GM19395 (cell line): ENCODE measurements at regions not wholly inside any gene's neighbourhood (a gene's known extent, or its start where the extent isn't known, plus 50 kb on each side); places are given as distances from the start of the nearest gene placed in this dataset.

ENCODE experiments used
- ATAC-seq: cut with Tn5 transposase; IDR thresholded peaks from one replicate; pipeline ENCODE4 v1.9.1; 2021; ENCODE audit warnings: mild to moderate bottlenecking, moderate library complexity; ENCODE audit not compliant: unreplicated experiment

GRCh38 chr2:13067508-13067907, 350.8 kb downstream of the TRIB2 start:
- ATAC-seq = no peak

- no peak for ATAC-seq
Observed at GRCh38 chr2:13089971-13090370, 373.2 kb downstream of the TRIB2 start.

- no peak for ATAC-seq
Observed at GRCh38 chr2:13091455-13091854, 374.7 kb downstream of the TRIB2 start.

- ATAC-seq = no peak
Observed at GRCh38 chr2:13091861-13092378, 375.2 kb downstream of the TRIB2 start.

- no peak for ATAC-seq
Observed at GRCh38 chr2:13093416-13093991, 376.8 kb downstream of the TRIB2 start.

DNA sequence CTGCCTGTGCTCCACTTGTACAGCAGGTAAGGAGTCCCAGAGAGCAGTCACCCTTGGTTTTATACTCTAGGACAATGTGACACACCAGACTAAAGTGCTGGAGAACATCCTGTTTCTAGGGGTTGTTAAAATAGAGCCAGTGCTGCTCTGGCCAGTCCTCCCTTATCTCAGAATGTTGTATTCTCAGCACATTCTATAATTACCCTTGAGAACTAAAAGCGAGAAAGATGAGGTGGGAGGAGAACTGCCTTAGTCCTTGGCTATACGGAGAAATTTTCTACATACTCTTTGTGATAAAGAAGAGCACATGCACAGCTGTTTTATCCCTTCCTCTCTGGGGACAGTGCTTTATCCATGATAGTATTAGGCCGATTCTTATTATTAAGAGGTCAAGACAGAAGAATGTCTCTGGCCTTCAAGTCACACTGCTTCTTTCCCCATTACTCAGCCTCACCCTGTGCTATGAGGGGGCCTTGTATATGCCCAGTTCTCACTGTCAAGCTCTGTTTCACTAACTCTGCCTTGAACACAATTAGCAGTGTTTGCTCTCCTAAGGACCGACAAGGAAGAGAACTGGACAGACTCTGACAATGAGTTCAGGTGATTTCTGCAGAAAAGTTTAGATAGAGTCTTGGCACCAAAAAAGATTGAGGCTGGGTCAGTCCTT, 385.8 kb downstream of the TRIB2 start:
- no peak for ATAC-seq

GRCh38 chr2:13103151-13103550, 386.4 kb downstream of the TRIB2 start:
- ATAC-seq = no peak

DNA sequence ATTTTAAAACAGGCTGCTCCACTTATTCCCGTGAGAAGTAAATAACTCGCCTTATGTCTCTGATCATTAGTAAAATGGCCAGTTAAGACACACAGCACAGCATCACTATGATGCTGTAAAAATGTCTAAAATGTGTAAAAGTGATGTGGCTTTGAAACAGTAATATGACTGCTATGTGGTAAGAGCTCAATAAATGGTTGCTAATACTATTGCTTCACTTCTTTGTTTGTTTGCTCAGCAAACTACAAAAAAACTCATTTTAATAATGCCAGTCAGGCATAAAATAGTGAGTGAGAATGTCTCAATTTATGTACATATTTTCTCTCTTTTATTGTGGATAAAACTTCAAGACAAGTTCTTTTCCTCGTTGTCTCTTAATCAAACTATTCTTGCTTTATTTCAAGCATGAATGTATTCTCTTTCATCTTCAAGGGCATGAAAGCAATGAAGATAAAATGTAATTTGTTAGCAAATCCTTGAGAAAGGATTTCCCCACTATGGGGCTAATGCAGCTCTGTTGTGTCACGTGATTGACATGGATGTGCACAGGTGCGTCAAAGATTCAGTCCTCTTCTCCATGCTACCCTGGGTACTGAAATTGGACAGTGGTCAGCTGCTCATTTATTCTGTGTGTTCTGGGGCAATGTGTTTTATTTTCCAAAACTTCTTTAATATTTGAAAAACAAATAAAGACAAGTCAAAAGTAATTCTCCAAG, 387.2 kb downstream of the TRIB2 start:
- no peak for ATAC-seq

DNA sequence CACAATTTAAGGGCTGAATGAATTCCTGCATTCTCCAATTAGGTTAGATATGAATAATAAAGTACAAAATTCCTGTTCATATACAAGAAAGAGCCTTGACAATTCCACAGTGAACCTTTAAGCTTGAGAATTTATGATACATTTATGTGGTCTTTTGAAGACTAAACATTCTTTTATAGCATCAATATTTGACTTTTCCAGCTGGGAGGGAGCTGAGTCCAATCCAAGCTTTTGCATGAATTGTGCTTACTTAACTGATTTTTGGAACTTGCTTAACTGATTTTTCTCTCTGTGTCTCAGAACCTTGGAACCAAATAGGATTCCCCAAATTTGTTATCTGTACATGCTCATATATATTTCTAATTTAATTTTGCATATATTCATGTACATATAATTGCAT, 388.0 kb downstream of the TRIB2 start:
- ATAC-seq = no peak

DNA sequence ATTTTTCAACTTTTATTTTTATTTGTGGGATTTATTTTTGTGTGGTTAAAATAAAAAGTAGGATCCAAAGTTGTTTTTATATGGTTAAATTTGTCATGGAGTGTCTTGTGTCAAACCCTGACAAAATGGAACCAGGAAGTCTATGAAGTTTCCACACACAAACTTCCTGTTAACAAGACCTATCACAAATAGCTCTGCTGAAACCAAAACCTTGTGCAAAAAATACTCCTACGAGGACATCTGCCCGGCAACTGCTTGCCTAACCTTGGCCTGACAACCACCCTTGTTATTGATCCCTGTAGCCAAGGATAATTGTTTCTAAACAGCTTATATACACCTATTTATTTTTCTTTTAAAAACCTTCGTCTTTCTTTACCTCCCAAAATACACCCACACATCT, 389.6 kb downstream of the TRIB2 start:
- ATAC-seq = no peak

GRCh38 chr2:13109516-13109915, 392.8 kb downstream of the TRIB2 start:
- ATAC-seq = no peak

- no peak for ATAC-seq
Observed at GRCh38 chr2:13110825-13111224, 394.1 kb downstream of the TRIB2 start.

GRCh38 chr2:13113002-13113401, 396.3 kb downstream of the TRIB2 start:
- ATAC-seq = no peak

- ATAC-seq = no peak
Observed at GRCh38 chr2:13114391-13114790, 397.7 kb downstream of the TRIB2 start.

DNA sequence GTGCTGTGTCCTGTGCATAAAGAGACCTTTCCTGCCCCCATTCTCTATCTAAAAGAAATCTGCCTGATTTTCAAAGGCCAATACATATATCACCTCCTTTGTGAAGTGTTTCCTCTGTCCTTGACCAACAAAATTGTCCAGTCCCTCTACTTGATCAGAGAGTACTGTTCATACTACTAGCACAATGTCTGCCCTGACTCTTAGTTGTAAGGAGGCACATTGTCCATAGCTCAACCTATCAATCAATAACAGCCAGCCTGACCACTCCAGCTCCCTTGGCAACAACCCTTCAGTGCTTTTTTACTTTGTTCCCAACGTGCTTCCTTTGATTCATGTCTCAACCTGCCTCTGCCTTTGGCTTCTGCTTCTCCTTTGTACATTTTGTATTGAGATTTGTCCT, 398.9 kb downstream of the TRIB2 start:
- no peak for ATAC-seq

DNA sequence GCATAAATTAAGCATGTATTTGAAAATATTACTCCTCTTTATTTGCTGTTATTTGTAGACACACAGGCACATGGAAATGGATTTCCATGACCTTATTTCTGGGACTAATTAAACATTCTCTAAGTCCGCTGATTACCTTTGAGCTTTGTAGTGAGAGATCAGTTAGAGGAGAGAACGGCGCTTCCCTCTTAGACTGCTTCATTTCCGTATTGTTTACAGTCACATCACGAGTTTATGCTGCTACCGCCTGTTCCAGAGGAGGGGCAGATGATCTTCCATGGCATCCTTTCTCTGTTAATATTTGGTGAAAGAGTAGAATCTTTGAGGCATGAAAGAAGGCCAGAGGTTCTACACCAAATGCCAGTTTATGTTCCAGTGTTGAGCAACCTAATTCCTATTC, 404.4 kb downstream of the TRIB2 start:
- no peak for ATAC-seq

DNA sequence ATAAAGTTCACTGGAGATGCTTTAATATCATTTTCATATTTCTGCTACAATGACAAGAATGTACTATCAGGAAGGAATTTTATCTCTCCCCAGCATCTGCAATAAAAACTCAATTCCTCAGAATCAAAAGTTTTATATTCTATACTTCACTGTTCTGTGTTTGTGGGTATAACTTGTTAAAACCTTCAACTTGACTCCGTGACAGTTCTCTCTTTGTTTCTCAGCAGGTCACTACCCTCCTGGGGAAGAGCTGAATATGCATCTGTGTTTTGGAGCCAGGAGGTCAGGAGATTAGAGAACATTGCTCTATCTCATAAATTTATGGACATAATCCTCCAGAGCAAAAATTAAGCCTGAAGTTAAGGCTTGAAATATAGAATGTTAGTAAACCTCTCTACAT, 411.4 kb downstream of the TRIB2 start:
- no peak for ATAC-seq

DNA sequence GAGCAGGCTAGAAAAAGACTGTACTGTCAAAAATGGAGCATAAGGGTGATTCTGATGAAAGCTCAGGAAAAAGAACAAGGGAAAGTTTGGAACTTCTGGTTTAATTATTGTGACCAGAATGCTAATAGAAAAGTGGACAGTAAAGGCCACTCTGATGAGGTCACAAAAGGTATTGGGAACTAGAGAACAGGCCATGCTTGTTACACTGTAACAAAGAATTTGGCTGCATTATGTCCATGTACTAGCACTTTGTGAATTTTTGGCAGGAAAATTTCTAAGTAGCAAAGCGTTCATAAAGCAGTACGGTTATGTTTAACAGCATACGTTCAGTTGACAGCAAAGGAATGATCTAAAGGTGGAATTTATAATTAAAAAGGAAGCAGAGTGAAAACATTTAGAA, 418.6 kb downstream of the TRIB2 start:
- no peak for ATAC-seq

DNA sequence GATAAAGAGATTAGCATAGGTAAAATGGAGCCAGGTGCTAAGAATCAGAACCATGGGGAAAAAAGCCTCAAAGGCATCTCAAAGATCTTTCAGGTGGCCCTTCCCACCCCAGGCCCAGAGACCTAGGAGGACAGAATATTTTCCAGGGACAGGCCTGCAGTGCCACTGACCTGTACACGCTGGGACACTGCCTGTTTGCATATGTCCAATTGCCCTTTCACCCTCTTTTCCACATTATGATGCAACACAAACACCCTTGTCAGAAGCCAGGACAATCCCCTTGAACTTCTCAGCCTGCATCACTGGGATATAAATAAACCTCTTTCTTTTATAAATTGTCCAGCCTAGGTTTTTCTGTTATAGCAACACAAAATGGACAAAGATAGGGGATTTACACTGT, 419.1 kb downstream of the TRIB2 start:
- no peak for ATAC-seq

DNA sequence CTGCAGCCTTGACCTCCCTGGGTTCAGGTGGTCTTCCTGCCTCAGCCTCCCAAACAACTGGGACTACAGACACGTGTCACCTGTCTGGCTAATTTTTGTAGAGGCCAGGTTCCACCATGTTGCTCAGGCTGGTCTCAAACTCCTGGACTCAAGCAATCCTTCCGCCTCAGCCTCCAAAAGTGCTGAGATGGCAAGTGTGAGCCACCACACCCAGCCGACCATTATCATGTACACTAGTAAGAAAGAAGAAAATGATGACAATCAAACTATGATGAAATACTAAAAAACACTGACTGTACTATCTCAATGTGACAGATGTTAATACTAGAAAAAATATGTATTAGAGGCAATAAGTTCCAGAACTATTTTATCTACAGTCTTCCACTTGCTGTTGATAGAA, 420.9 kb downstream of the TRIB2 start:
- ATAC-seq = no peak

GRCh38 chr2:13141315-13141714, 424.6 kb downstream of the TRIB2 start:
- ATAC-seq = no peak

DNA sequence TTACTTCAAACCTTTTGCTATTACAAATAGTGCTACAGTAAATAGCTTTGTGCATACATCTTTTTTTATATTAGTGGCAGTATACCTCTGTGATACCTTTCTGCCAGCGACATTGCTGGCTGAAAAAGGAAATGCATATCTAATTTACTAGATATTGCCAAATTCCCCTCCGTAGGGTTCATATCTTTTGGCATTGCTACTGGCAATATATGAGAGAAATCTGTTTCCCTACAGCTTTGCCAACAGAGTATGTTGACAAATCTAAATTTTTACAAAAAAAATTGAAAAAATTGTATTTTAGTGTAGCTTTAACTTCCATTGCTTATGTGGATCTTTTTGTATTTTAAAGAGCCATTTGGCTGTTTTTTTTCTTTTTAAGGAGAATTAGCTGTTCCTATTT, 426.7 kb downstream of the TRIB2 start:
- ATAC-seq = no peak
